Esophagus mucosa (tissue), 1 donor: ENCODE measurements at regions not wholly inside any gene's neighbourhood (a gene's known extent, or its start where the extent isn't known, plus 50 kb on each side); places are given as distances from the start of the nearest gene placed in this dataset.
"Not testable (repeated sequence)": the region's sequence is repeated elsewhere in the genome, so short reads cannot be mapped to it uniquely, and the experiment has no call there.

ENCODE experiments used
- ATAC-seq: fragments of 200-7000 bp; cut with Tn5 transposase; one replicate; pipeline ENCODE4 v1.9.1; 2020
- donor health status: DM: yes; HTN: yes; CAD: no.

- ATAC-seq, result peak; percentile 93
Observed at GRCh38 chr6:85923013-85923430, 280.3 kb upstream of the SYNCRIP start.

- peak; percentile 71 for ATAC-seq
Observed at GRCh38 chr6:85920782-85921181, 278.1 kb upstream of the SYNCRIP start.

DNA sequence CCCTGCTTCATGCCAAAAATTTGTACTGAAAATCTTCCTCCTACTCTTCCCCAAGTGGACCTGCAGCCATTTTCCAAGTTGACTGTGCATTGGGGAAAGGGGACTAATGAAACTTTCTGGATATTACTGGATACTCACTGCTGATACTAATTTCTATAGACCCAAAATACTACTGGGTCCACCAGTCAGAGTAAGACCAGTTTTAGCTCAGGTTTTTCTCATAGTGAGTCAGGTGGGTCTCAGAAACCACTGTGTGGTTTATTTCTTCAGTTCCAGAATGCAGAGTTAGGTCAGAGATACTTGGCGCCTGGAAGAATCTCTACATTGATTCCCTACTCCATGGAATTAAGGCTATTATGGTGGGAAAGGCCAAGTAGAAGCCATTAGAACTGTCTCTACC lies 274.8 kb upstream of the SYNCRIP start:
- ATAC-seq, result no peak

GRCh38 chr6:85913001-85913400 lies 270.3 kb upstream of the SYNCRIP start:
- ATAC-seq, result no peak

GRCh38 chr6:85912582-85912981 lies 269.9 kb upstream of the SYNCRIP start:
- no peak for ATAC-seq

DNA sequence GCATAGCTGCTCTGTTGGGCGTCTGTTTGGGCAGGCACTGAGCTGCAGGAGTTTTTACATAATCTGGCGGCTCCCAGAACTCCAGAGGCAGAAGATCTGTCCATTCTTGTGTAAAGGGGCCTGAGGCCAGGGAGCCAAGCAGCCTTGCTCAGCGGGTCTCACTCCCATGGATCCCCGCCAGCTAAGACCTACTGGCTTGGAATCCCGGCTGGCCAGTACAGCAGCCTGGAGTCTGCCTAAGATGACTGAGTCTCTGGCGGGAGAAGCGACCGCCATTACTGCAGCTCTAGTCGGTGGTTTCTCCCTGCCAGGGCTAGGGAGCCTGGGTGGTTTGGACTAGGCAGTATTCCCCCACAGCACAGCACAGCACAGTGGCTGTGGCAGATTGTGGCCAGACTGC lies 268.4 kb upstream of the SYNCRIP start:
- ATAC-seq, result no peak

- not testable (repeated sequence) for ATAC-seq
Observed at GRCh38 chr6:85908120-85908519, 265.4 kb upstream of the SYNCRIP start.

GRCh38 chr6:85892346-85892745 lies 249.7 kb upstream of the SYNCRIP start:
- ATAC-seq, result no peak

- ATAC-seq, result no peak
Observed at GRCh38 chr6:85887461-85887860, 244.8 kb upstream of the SYNCRIP start.

DNA sequence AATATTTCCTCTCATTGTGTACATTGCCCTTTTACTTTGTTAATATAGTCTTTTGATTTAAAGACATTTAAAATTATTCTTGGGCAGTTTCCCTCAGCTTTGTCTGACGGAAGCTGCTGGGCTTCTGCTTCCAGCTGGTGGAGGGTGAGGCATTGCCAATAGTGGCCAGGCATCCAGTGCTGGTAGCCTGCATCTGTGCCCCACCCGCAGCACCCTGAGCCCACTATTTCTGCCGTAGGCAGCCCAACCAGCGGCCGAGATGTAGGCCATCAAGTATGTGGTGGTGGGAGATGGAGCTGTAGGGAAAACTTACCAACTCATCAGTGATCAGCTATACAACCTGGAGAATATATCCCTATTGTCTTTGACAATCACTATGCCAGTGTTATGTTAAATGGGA lies 226.0 kb upstream of the SYNCRIP start:
- ATAC-seq, result no peak

DNA sequence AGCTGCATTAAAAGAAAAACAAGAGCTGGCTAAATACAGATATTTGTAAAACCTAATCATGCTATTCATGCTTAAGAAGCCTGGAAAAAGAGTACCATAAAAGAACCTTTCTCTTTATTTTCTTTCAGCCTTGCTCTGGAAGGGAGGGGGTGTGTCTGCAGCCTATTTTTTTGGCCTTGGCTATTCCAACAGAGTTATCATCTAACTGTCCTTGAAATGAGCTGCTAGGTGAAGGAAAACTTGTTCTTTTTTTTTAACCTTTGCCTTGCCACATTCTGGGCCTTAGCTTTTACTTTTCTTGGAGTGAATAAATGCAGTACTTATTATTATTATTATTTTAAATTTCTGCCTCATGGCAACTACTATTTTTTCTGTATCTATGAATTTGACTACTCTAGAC lies 224.9 kb upstream of the SYNCRIP start:
- no peak for ATAC-seq

- ATAC-seq, result peak; percentile 13
Observed at GRCh38 chr6:85866758-85867401, 224.2 kb upstream of the SYNCRIP start.

GRCh38 chr6:85866370-85866730 lies 223.7 kb upstream of the SYNCRIP start:
- ATAC-seq, result peak; percentile 59

DNA sequence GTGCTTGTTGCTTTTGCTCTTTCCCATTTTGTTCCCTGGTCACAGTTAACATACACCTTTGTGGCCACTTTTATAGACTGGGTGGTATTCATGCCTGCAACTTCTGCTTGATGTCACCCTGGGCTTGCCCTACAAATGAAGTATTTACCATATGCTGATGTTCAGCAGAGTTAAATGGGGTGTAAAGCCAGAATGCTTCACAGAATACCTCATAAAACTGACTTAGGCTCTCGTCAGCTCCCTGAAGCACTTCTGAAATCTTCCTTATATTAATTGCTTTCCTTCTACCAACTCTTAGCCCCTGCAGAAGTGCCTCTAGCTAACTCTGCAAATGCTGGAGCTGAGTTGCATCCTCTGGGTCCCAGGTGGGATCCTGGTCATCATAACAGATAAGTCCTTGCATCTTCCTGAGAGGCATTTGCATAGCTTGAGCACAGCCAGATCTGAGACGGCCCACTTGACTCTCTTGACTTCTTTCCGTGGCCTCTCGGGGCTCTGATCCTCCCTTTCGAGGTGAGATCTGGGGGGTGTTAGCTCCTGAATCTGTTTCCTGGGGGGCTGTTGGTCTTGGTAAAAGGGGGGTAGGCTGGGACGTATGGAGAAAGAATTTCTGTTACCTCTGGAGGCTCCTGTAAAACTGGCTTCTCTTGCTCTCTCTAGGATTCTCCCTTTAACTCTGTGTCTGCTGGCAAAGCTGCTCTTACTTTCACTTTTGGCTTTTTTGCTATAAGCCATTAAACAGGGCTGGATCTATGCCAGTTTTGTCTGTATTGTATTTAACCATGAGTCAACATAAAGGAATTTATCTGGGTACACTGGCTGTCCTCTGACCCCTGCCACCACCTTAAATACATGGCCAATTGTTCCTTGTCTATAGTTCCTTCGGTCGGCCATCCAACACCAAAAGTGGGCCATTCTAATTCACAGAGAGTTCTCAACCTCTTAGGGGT lies 223.0 kb upstream of the SYNCRIP start:
- ATAC-seq, result peak; percentile 78

GRCh38 chr6:85864453-85865401 lies 222.0 kb upstream of the SYNCRIP start:
- peak; percentile 84 for ATAC-seq

DNA sequence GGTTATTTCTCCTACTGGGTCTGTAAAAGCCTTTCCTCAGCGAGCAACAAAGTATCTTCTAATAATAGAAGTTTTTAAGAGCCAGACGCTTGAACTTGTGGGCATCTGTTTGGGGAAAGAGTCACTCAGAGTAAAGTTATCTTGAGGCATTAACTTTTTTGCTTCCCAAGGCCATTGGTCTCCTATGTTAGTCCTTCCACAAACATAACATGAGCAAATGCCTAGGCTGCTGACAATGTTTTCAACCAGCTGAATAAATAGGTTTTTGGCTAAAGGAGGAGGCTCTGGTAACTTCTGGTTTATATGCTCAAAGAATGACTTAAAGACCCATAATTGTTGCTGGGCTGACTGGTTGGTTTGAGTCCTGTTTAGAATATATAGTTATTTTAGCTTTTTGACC lies 213.5 kb upstream of the SYNCRIP start:
- ATAC-seq, result no peak

- not testable (repeated sequence) for ATAC-seq
Observed at GRCh38 chr6:85838351-85839119, 195.8 kb upstream of the SYNCRIP start.

DNA sequence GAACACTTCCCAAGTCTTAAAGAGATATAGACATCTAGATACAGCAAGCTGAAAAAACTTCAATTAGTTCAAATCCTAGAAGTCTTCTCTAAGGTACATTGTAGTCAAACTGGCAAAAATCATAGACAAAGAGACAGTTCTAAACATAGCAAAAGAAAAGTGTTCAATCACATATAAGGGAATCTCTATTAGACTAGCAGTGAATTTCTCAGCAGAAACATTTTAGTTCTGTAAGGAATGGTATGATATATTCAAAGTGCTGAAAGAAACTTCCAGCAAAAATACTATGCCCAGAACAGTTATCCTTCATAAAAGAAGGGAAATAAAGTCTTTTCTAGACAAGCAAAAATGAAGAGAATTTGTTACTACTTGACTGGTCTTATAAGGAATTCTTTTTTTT lies 186.3 kb upstream of the SYNCRIP start:
- no peak for ATAC-seq

DNA sequence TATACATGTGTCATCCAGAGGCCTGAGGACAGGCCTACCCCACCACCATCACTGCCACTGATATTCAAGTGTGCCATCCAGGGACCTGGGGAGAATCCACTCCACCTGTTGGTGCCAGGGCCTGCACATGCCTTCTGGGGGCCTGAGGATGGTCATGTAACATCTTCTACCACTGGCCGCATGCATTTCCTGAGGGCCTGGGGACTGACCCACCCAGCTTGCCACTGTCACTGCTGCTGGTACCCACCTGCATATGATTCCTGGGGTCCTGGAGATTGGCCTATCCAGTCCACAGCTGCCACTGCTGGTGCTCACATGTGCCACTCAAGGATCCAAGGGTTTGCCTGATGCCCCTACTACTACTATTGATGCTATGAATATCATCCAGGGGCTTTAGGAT lies 184.3 kb upstream of the SYNCRIP start:
- no peak for ATAC-seq

DNA sequence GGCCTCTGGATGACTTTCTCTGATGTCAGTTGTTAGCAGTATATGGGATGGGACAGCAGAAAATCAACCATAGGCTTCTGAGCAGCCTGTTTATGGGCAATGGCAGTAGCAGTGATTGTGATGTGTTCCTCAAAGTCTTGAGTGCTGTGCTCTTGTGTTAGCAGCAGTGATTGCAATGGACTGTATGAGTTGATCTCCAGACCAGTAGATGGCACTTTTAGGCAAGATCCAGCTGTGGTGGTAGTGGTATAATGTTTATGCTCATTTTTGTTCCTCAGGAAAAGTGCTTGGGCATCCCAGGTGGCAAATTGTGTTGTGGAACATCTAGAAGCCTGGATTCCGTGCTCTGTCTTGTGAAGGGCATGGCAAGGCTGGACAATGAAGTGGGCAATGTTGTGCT lies 181.6 kb upstream of the SYNCRIP start:
- no peak for ATAC-seq

GRCh38 chr6:85810558-85810957 lies 167.9 kb upstream of the SYNCRIP start:
- no peak for ATAC-seq

- no peak for ATAC-seq
Observed at GRCh38 chr6:85803721-85804120, 161.0 kb upstream of the SYNCRIP start.
